Stimulated activated CD4-positive, alpha-beta T cell treated with anti-CD3 and anti-CD28 coated beads, Interleukin-15, amount 100 ng/mL, for 24 hours (primary cell): ENCODE measurements at regions not wholly inside any gene's neighbourhood (a gene's known extent, or its start where the extent isn't known, plus 50 kb on each side); places are given as distances from the start of the nearest gene placed in this dataset.

ENCODE experiments used
- DNase-seq: peaks from one replicate; pipeline ENCODE4 v3.0.0-alpha.2; 2020

- DNase-seq = no peak
Observed at GRCh38 chr4:23390246-23390645, 499.6 kb downstream of the PPARGC1A start.

GRCh38 chr4:23388699-23389395 is 501.0 kb downstream of the PPARGC1A start:
- no peak for DNase-seq

- DNase-seq = no peak
Observed at GRCh38 chr4:23388255-23388654, 501.6 kb downstream of the PPARGC1A start.

GRCh38 chr4:23384741-23385140 is 505.1 kb downstream of the PPARGC1A start:
- DNase-seq = no peak

- DNase-seq = no peak
Observed at GRCh38 chr4:23382879-23383278, 507.0 kb downstream of the PPARGC1A start.

- no peak for DNase-seq
Observed at GRCh38 chr4:23374259-23374658, 515.6 kb downstream of the PPARGC1A start.

- DNase-seq = peak; percentile 24
Observed at GRCh38 chr4:23373261-23373660, 516.6 kb downstream of the PPARGC1A start.

GRCh38 chr4:23371533-23371932 is 518.3 kb downstream of the PPARGC1A start:
- no peak for DNase-seq

- DNase-seq = no peak
Observed at GRCh38 chr4:23369331-23369730, 520.5 kb downstream of the PPARGC1A start.

GRCh38 chr4:23368081-23368697 is 521.7 kb downstream of the PPARGC1A start:
- DNase-seq = no peak

- no peak for DNase-seq
Observed at GRCh38 chr4:23366557-23366906, 523.3 kb downstream of the PPARGC1A start.

- no peak for DNase-seq
Observed at GRCh38 chr4:23365871-23366556, 523.8 kb downstream of the PPARGC1A start.

GRCh38 chr4:23365086-23365485 is 524.8 kb downstream of the PPARGC1A start:
- no peak for DNase-seq

- no peak for DNase-seq
Observed at GRCh38 chr4:23364167-23364566, 525.7 kb downstream of the PPARGC1A start.

- no peak for DNase-seq
Observed at GRCh38 chr4:23361453-23361852, 528.4 kb downstream of the PPARGC1A start.

GRCh38 chr4:23360718-23361117 is 529.1 kb downstream of the PPARGC1A start:
- no peak for DNase-seq

GRCh38 chr4:23355258-23355657 is 534.6 kb downstream of the PPARGC1A start:
- no peak for DNase-seq

- DNase-seq = no peak
Observed at GRCh38 chr4:23353200-23353599, 536.6 kb downstream of the PPARGC1A start.

GRCh38 chr4:23348789-23349498 is 540.9 kb downstream of the PPARGC1A start:
- no peak for DNase-seq

- no peak for DNase-seq
Observed at GRCh38 chr4:23337292-23337691, 552.6 kb downstream of the PPARGC1A start.

GRCh38 chr4:23333946-23334878 is 555.6 kb downstream of the PPARGC1A start:
- DNase-seq = peak; percentile 24

GRCh38 chr4:23333556-23333945 is 556.3 kb downstream of the PPARGC1A start:
- peak; percentile 21 for DNase-seq
